GM21737 (cell line): ENCODE measurements at regions not wholly inside any gene's neighbourhood (a gene's known extent, or its start where the extent isn't known, plus 50 kb on each side); places are given as distances from the start of the nearest gene placed in this dataset.
"Not testable (repeated sequence)": the region's sequence is repeated elsewhere in the genome, so short reads cannot be mapped to it uniquely, and the experiment has no call there.

ENCODE experiments used
- ATAC-seq: cut with Tn5 transposase; IDR thresholded peaks from one replicate; pipeline ENCODE4 v1.9.1; 2021; ENCODE audit warnings: mild to moderate bottlenecking, moderate library complexity; ENCODE audit not compliant: unreplicated experiment

DNA sequence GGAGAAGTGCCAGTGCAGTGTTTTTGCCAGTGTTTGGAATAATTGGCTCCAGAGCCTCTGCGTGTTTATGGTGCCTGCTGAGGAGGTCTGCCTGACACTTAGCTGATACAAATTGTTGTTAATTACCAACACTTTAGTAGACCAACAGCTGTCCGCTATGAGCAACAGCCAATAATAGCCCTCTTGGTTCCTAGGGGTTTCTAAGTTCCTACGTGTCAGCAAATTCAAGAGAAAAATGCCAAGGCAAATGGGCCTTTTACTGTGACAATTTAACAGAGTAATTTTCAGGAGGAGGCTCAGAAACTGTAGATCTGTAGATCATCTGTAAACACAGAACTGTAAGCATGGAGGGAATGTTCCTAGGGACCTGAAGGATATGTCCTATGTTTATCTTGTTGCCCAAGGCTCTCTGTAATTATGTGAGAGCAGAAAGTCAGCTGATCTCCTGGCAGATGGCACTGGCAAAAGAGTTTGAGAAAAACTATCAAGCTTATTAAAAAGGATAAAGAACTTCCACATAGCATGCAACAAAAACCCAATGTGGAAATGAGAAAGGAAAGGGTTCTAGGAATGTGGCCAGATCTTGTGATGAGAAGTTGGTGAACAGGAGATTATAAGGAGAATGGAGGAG, 157.7 kb downstream of the GJA1 start:
- ATAC-seq = no peak

DNA sequence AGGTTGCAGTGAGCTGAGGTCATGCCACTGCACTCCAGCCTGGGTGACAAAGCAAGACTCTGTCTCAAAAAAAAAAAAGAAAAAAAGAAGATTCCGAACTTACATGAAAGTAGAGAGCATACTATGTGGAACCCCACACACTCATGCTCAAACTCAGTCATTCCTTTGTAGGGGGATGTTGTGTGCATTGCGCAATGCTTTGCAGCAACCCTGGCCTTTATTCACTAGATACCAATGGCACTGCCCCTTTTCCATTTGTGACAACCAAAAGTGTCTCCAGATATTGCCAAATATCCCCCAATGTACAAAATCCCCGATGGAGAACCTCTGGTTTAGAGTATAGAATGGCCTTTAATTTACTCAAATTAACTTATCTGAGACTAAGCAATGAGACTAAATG, 158.6 kb downstream of the GJA1 start:
- no peak for ATAC-seq

- ATAC-seq = no peak
Observed at GRCh38 chr6:121595646-121596045, 160.2 kb downstream of the GJA1 start.

DNA sequence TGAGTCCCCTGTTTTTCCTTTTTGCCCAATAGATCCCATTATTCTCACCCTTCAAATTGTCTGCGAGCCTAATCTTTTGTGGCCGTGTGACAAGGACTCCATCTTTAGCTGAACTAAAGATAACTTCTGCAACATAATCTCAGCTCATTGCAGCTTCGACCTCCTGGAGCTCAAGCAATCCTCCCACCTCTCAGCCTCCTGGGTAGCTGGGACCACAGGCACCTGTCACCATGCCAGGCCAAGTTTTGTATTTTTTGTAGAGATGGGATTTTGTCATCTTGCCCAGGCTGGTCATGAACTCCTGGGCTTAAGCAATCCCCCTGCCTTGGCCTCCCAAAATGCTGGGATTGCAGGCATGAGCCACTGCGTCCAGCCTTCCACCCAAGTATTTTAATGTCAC, 161.0 kb downstream of the GJA1 start:
- ATAC-seq = no peak

DNA sequence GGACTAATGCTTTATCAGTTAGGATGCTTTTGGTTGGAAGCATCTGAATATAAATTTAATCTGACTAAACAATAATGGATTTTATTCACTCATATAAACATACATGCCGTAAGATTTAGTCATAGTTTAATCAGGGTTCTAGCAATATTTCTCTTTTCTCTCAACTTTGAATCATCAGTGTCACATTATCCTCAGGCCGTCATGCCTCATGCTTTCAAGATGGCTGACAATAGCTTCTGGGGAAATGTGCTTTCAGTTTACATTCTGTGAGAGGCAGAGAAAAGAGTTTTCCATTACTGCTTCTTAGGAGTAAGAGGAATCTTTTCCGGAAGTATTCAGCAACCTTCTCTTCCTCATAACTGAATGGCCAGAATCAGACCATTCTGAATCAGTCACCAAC, 162.2 kb downstream of the GJA1 start:
- ATAC-seq = no peak

DNA sequence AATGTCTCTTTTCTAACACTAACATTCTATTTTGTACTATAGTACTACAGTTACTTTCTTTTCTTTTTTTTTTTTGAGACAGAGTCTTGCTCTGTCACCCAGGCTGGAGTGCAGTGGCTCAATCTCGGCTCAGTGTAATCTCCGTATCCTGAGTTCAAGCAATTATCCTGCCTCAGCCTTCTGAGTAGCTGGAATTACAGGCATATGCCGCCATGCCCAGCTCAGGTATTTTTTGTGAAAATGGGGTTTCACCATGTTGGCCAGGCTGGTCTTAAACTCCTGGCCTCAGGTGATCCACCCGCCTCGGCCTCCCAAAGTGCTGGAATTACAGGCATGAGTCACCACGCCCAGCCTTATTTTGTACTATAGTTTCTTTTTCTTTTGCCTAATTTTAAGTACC, 163.9 kb downstream of the GJA1 start:
- not testable (repeated sequence) for ATAC-seq

DNA sequence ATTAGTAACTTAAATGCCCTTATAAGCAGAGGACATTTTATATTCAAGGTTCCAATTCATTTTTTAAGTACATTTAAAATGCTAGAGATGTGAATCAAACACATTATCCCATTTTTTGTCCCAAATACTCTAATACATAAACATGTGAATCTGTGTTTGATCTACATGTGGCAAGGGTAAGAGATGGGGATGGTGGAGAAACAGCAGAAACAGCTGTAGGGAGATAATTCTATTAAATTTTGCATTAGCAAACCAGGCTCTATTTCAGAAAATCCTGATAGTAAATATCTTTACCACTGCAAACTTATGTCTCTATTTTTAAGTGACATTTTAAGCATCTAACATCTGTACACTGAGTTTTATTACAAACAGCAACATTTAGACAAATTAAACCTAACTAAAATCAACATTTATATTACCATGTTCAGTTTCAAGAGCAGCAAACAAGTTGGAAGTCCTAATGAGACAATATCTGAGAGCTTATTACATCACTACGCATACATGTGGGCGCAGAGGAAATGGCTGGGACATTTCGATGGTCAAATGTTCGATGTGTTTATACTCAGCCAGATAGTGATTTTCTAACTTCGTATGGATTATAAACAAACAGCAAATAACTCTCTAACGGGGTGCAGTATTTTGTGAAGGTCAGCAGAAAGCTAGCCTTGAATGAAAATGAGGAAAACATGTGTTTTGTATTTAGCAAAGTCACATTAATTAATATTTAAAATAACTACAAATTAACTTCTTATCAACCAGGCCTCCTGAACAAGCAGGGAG, 165.1 kb downstream of the GJA1 start:
- no peak for ATAC-seq

- no peak for ATAC-seq
Observed at GRCh38 chr6:121603486-121603885, 168.0 kb downstream of the GJA1 start.

DNA sequence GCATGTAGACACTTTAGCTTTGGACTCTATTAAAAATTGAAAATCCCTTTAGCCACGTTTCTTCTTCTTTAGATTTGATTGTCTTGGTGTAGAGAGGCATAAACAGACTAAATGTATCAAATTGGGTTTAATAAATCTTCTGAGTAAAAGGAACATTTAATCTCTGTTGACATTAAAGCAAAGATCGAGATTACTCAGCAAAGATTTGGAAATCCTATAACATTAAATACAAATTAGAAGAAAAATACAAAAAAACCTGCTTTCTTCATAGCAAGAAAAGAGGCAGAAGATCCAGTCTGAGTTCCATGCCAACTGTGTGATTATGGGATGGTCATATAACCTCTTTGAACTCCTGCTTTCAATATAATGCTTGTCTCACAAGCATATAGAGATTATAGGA, 172.3 kb downstream of the GJA1 start:
- no peak for ATAC-seq

DNA sequence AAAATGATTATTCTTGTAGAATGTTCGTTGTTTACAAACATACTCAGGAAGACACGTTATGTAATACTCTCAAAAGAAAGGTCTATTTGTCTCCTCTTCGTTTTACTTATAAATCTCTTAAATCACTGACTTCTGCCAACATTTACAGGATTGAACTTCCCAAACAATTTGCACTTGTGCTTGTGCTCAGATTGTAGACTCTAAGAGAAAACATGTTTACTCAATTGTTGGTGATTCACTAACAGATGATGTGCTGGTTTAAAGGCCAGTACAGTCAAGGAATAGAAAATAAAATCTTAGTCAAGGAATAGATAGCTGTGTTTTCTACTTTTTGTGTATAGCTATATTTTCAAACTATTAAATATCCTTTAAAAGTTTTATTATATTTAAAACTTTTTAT, 172.8 kb downstream of the GJA1 start:
- ATAC-seq = no peak

- ATAC-seq = no peak
Observed at GRCh38 chr6:121609281-121609680, 173.8 kb downstream of the GJA1 start.

DNA sequence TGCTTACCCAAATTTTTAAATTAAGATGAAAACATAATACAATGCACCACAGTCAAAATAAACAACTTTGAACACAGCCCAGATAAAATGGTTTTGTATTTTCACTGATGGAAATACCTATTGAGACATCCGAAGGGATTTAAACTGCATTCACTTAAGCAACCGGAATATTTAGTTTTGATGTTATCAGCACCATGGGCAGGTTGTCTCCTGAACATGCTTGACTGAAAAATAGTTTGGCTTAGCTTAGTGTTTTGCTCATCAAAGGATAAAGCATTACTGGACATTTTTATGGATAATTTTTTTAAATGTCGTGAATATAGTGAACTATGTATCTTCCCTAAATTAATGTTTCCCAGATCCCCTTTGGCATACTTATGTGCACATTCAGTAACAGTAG, 177.5 kb downstream of the GJA1 start:
- ATAC-seq = no peak

GRCh38 chr6:121614115-121614514, 178.7 kb downstream of the GJA1 start:
- no peak for ATAC-seq

- no peak for ATAC-seq
Observed at GRCh38 chr6:121615493-121615892, 180.0 kb downstream of the GJA1 start.

DNA sequence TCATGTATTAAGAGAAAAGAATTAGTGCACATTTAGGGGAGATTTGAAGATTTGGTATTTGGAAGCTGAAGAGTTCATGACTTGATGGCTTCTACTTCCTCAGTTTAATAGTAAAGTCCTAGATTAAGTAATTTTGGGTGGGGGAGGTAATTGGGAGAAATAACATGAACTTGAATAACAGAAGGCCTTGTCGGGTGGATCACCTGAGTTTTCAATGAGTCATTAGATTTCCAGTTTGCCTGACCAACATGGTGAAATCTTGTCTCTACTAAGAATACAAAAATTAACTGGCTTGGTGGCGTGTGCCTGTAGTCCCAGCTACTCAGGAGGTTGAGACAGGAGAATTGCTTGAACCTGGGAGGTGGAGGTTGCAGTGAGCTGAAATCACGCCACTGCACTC, 181.0 kb downstream of the GJA1 start:
- no peak for ATAC-seq

DNA sequence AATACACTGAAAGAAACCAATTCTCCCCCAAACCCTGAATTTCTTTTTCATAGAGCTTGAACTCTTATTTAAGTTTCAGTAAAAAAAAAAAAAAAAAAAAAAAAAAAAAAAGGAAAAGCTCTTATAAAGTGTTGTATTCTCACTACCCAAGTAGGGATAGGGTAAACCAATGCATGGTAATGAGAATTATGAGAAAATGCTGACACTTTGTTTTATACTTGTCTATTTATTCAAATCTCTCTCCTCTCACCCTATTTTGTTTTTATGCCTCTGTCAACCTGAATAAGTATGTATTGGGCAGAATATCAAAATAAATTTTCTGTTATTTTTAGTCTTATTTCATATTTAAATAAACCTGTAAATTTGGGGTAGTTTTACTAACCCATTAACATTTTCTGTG, 181.9 kb downstream of the GJA1 start:
- ATAC-seq = no peak

- ATAC-seq = no peak
Observed at GRCh38 chr6:121619013-121619412, 183.6 kb downstream of the GJA1 start.

- no peak for ATAC-seq
Observed at GRCh38 chr6:121619987-121620740, 184.7 kb downstream of the GJA1 start.

DNA sequence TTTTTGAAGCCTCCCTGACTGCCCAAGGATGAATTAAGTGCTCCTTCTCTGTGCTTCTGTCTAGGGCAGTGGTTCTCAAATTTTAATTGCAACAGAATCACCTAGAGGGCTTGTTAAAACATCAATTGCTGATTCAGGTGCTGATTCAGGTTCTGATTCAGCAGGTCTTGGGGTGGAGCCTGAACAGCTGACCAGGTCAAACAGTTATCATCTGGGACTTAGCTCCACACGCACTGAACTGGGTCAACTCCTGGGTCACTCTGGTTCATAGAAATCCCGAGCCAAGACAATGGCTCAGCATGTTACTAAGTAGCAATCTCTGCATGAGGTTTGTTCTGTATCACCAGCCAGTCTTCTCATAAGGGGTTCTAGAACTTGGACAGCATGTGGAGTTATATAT, 192.3 kb downstream of the GJA1 start:
- no peak for ATAC-seq

- ATAC-seq = no peak
Observed at GRCh38 chr6:121630716-121631115, 195.3 kb downstream of the GJA1 start.

DNA sequence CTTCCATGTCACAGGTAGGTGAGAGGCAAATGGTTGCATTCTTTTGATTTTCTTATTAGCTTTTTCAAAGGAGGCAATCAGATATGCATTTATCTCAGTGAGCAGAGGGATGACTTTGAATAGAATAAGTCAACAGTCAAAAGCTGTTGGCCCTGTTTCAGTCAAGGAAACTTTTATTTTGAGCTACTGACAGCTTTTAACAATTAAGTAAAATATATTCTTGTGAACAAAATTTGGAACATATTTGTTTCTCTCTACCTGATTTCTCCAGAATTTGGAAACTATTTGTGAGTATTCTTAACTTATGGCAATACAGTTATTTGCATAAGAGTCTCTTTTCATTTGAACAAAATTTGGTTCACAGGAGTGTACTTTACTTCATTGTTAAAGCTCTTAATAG, 196.3 kb downstream of the GJA1 start:
- not testable (repeated sequence) for ATAC-seq

DNA sequence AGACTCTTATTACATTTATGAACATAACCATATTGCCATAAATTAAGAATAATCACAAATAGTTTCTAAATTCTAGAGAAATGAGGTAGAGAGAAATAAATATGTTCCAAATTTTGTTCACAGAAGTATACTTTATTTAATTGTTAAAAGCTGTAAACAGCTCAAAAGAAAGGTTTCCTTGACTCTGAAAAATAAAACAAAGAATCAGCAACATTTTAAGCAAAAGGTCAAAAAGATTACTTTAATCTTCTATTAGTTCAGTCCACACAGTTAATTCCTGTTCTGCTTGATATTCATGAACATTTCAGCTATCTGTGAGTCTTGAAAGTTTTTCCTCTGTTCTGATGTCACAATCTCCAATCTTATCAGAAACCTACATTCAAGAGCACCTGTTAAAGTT, 197.9 kb downstream of the GJA1 start:
- ATAC-seq = no peak
